ENCODE measurements at regions not wholly inside any gene's neighbourhood (a gene's known extent, or its start where the extent isn't known, plus 50 kb on each side); places are given as distances from the start of the nearest gene placed in this dataset.

DNA sequence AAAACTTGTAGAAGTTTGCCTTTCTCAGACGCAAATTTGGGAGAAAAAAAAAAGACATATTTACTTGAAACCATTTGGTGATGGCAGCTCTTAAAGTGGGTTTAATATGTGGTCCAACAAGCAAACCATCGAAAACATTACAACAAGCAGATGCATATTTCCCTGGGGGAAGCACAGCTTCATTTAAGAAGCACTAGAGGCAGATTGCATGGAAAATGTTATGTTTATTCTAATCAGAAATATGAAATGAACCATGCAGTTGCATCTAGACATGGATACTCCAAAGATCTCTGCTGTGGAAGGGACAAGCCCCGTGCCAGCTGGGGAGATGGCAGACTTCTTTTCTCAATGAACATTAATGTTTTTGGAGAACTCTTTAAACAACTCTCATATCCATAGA, 57.4 kb upstream of the PARVA start (continued):
- no peak for TF ChIP-seq CCAR2 (optimal IDR thresholded peaks at IDR 0.05; ENCODE audit: low read depth, low read length)
- TF ChIP-seq RAD21 (CRISPR knock-in tag; IDR thresholded peaks at IDR 0.05), result no peak
- TF ChIP-seq ZFP1 (CRISPR knock-in tag; IDR thresholded peaks at IDR 0.05), result no peak

DNA sequence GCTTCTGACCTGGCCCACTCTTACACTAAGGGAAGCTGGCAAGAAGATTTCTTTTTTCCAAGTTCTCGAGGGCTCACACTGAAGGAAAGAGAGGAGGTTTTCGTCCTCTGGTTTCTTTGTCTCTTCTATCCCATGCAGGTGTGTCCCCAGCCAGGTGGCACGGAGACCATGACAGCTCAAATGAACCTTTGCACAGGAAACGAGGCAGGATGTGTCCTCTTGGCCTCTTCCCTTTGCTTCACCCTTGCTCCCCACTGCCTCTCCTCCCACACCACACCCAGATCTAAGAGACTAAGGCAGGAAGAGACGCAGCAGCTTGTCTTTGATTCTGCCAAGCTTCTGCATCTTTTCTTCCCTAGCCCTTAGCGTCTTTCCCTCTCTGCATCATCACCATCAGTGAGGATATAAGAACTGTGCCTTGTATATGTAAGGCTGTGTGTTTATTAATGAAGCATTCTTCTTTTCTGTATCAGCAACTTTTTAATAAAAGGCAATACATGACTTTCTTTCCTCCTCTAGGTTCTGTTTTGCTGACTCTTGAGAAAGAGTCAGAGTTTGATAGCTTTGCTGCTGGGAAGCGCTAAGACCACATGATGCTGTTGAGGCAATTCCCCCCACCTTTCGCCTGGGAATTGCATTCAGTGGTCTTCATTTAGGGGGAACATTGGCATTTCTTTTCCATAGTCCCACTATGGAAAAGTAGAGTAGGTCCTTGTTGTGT, 56.0 kb upstream of the PARVA start:
- no peak overlapping the region for H3K9ac ChIP-seq (ENCODE audit: insufficient read depth, low read depth, low read length)
- H3K4me2 ChIP-seq (ENCODE audit: low read depth, low read length), result no peak overlapping the region
- TF ChIP-seq JUNB (CRISPR knock-in tag; IDR thresholded peaks at IDR 0.05; ENCODE audit: borderline replicate concordance) (no peak), THAP9 (CRISPR knock-in tag; IDR thresholded peaks at IDR 0.05; ENCODE audit: borderline replicate concordance) (no peak), ZNF678 (CRISPR knock-in tag; IDR thresholded peaks at IDR 0.05) (no peak), ZNF510 (CRISPR knock-in tag; IDR thresholded peaks at IDR 0.05; ENCODE audit: low read depth) (no peak), SP2 (CRISPR knock-in tag; IDR thresholded peaks at IDR 0.05) (no peak), MAFK (conservative IDR thresholded peaks at IDR 0.05 in 1 of 2, IDR thresholded peaks at IDR 0.05 in 1 of 2; ENCODE audit: low read length in 2 of 2) (peak; percentile 1 to 50; a peak in 2 of 4 replicates), ATAD3A (CRISPR knock-in tag; IDR thresholded peaks at IDR 0.05) (no peak), ZNF530 (CRISPR knock-in tag; IDR thresholded peaks at IDR 0.05; ENCODE audit: low read depth) (no peak), SIN3A (IDR thresholded peaks at IDR 0.05; ENCODE audit: borderline replicate concordance, low read depth, low read length) (no peak), MAFF (IDR thresholded peaks at IDR 0.05; ENCODE audit: low read depth, low read length) (peak; percentile 35; the same call in 1 of the 2 replicates), FUBP1 (CRISPR knock-in tag; IDR thresholded peaks at IDR 0.05; ENCODE audit: borderline replicate concordance) (no peak), LRRFIP1 (CRISPR knock-in tag; conservative IDR thresholded peaks at IDR 0.05) (no peak), PPARG (CRISPR knock-in tag; conservative IDR thresholded peaks at IDR 0.05) (no peak)
- 14% methylated on average over 8 of the region's 8 CpGs for WGBS (ENCODE audit: low lambda C conversion rate)
- H3K79me2 ChIP-seq (ENCODE audit: insufficient read depth, low read length), result no peaks in the 10 kb centered on the region
- peaks cover 1 to 15% of the 10 kb centered on the region in 2 experiments; a peak in 1 of 5 replicates for H3K27me3 ChIP-seq (ENCODE audit: control insufficient read depth in 1 of 2, insufficient read depth in 2 of 2, low read length in 2 of 2)
- in situ Hi-C loops (cut with HindIII; ENCODE audit: extremely low pct_ligation_motif_present, low pct_unique_long_range_greater_than_20kb), result loop anchor here (25.0 kb wide), 1 partner anchor 866 kb away; no protein-coding TSS in a partner anchor
- no peaks in the 10 kb centered on the region for H4K20me1 ChIP-seq (ENCODE audit: insufficient read depth, low read length)
- DNase-seq (ENCODE audit: low spot score), result no peak
- CTCF ChIA-PET (ENCODE audit: low intra/inter-chr PET ratio, low total read pairs), result no interaction called here
- H3K4me1 ChIP-seq (ENCODE audit: insufficient read depth, low read length), result no peaks in the 10 kb centered on the region
- POLR2A ChIA-PET, result no interaction called here
- BruUV-seq (replicated peaks), result no TSS peak
- H2AFZ ChIP-seq (ENCODE audit: low read length), result no peak overlapping the region
- no peak for ATAC-seq
- H3K4me3 ChIP-seq (replicated peaks in 1 of 3; ENCODE audit: insufficient read depth in 1 of 3, low read depth in 2 of 3, low read length in 3 of 3), result no peak overlapping the region
- H3K36me3 ChIP-seq (replicated peaks in 1 of 2; ENCODE audit: control insufficient read depth in 1 of 2, insufficient read depth in 2 of 2, low read length in 2 of 2), result no peaks in the 10 kb centered on the region
- no peaks in the 10 kb centered on the region for H3K9me3 ChIP-seq (ENCODE audit: low read length)
- no peak for FAIRE-seq
- intact Hi-C loops (cut with micrococcal nuclease; ENCODE audit: unreplicated experiment), result no loop called here
- H3K27ac ChIP-seq (ENCODE audit: extremely low read length, insufficient read depth, low read length), result no peak overlapping the region

Data from HepG2 (cell line).